ENCODE measurements at regions not wholly inside any gene's neighbourhood (a gene's known extent, or its start where the extent isn't known, plus 50 kb on each side); places are given as distances from the start of the nearest gene placed in this dataset.

DNA sequence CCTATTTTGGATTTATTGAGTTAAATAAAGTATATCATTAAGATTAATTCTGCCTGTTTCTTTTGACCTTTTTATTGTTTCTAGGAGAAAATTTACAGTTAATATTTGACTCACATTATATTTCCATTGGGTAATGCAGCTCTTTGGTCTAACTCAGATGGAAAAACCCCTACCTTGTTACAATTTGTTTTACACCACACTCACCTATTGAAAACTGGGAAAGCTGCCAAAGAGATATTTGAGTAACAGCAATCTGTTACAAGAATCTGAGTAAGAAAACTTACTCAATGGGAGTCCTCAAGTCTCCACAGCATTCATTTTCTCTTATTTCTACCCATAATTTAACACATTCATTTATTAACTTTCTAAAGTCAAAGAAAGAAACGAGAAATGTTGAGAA is 108.0 kb upstream of the TLL1 start:
- TF ChIP-seq EZH2 (IDR thresholded peaks at IDR 0.05; ENCODE audit: low read length) (no peak), CTCF (optimal IDR thresholded peaks at IDR 0.05 in 1 of 3, IDR thresholded peaks at IDR 0.05 in 1 of 3, conservative IDR thresholded peaks at IDR 0.05 in 1 of 3; ENCODE audit: extremely low read depth in 1 of 3, insufficient read depth in 2 of 3, low read length in 3 of 3) (no peak)
